ENCODE measurements at regions not wholly inside any gene's neighbourhood (a gene's known extent, or its start where the extent isn't known, plus 50 kb on each side); places are given as distances from the start of the nearest gene placed in this dataset.

DNA sequence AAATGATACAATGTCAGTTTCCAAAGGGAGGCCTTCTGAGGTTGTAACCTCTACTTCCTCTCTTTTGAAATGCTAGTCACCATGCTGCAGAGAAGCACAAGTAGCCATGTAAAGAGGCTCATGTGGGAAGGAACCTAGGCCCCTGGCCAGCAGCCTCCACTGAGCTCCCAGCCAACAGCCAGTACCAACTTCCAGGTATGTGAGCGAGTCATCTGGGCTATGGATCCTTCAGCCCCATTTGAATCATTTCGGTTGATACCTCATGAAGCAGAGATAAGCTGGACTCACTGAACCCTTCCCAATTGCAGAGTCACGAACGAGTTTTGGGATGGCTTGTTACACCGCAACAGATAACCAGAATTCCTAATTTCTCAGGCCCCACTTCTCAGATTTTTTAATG lies 187.0 kb upstream of the LDB2 start:
- Histone ChIP-seq H3K4me1 (ENCODE audit: low read depth, poor library complexity, severe bottlenecking) (no peaks in the 10 kb centered on the region), H3K79me2 (ENCODE audit: insufficient read depth, low read depth) (no peaks in the 10 kb centered on the region), H2AFZ (ENCODE audit: low read depth) (no peak overlapping the region), H3K36me3 (ENCODE audit: insufficient read depth) (no peaks in the 10 kb centered on the region), H3K4me2 (no peak overlapping the region), H4K20me1 (ENCODE audit: insufficient read depth) (no peaks in the 10 kb centered on the region), H3K27ac (no peak overlapping the region), H3K4me3 (IDR thresholded peaks at IDR 0.05; ENCODE audit: insufficient read depth, low read depth, low read length) (no peak overlapping the region), H3K27me3 (ENCODE audit: insufficient read depth, low read depth) (no peaks in the 10 kb centered on the region), H3K9ac (no peak overlapping the region)
- TF ChIP-seq, protein P1, sequence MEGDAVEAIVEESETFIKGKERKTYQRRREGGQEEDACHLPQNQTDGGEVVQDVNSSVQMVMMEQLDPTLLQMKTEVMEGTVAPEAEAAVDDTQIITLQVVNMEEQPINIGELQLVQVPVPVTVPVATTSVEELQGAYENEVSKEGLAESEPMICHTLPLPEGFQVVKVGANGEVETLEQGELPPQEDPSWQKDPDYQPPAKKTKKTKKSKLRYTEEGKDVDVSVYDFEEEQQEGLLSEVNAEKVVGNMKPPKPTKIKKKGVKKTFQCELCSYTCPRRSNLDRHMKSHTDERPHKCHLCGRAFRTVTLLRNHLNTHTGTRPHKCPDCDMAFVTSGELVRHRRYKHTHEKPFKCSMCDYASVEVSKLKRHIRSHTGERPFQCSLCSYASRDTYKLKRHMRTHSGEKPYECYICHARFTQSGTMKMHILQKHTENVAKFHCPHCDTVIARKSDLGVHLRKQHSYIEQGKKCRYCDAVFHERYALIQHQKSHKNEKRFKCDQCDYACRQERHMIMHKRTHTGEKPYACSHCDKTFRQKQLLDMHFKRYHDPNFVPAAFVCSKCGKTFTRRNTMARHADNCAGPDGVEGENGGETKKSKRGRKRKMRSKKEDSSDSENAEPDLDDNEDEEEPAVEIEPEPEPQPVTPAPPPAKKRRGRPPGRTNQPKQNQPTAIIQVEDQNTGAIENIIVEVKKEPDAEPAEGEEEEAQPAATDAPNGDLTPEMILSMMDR (conservative IDR thresholded peaks at IDR 0.05; ENCODE audit: low read depth, low read length): no peak

- Histone ChIP-seq H3K4me1 (ENCODE audit: low read depth, poor library complexity, severe bottlenecking) (no peaks in the 10 kb centered on the region), H3K27ac (no peak overlapping the region), H3K4me2 (no peak overlapping the region), H2AFZ (ENCODE audit: low read depth) (no peak overlapping the region), H3K4me3 (IDR thresholded peaks at IDR 0.05; ENCODE audit: insufficient read depth, low read depth, low read length) (no peak overlapping the region), H4K20me1 (ENCODE audit: insufficient read depth) (no peaks in the 10 kb centered on the region), H3K27me3 (ENCODE audit: insufficient read depth, low read depth) (no peaks in the 10 kb centered on the region), H3K36me3 (ENCODE audit: insufficient read depth) (no peaks in the 10 kb centered on the region), H3K9ac (no peak overlapping the region), H3K79me2 (ENCODE audit: insufficient read depth, low read depth) (no peaks in the 10 kb centered on the region)
- TF ChIP-seq, protein P1 (conservative IDR thresholded peaks at IDR 0.05; ENCODE audit: low read depth, low read length): no peak
Measured at GRCh38 chr4:17082186-17082585, 183.7 kb upstream of the LDB2 start.

- no peaks in the 10 kb centered on the region for H3K4me1 ChIP-seq (ENCODE audit: low read depth, poor library complexity, severe bottlenecking)
- no peak overlapping the region for H2AFZ ChIP-seq (ENCODE audit: low read depth)
- no peaks in the 10 kb centered on the region for H3K79me2 ChIP-seq (ENCODE audit: insufficient read depth, low read depth)
- no peaks in the 10 kb centered on the region for H3K27me3 ChIP-seq (ENCODE audit: insufficient read depth, low read depth)
- H3K4me2 ChIP-seq: no peak overlapping the region
- H3K36me3 ChIP-seq (ENCODE audit: insufficient read depth): no peaks in the 10 kb centered on the region
- H3K9ac ChIP-seq: no peak overlapping the region
- no peak overlapping the region for H3K27ac ChIP-seq
- no peak overlapping the region for H3K4me3 ChIP-seq (IDR thresholded peaks at IDR 0.05; ENCODE audit: insufficient read depth, low read depth, low read length)
- H4K20me1 ChIP-seq (ENCODE audit: insufficient read depth): no peaks in the 10 kb centered on the region
- TF ChIP-seq, protein P1 (conservative IDR thresholded peaks at IDR 0.05; ENCODE audit: low read depth, low read length): no peak
Measured at GRCh38 chr4:17081179-17081578, 182.7 kb upstream of the LDB2 start.

- TF ChIP-seq, protein P1 (conservative IDR thresholded peaks at IDR 0.05; ENCODE audit: low read depth, low read length): no peak
- Histone ChIP-seq H3K79me2 (ENCODE audit: insufficient read depth, low read depth) (no peaks in the 10 kb centered on the region), H3K4me1 (ENCODE audit: low read depth, poor library complexity, severe bottlenecking) (no peaks in the 10 kb centered on the region), H2AFZ (ENCODE audit: low read depth) (no peak overlapping the region), H3K27me3 (ENCODE audit: insufficient read depth, low read depth) (no peaks in the 10 kb centered on the region), H4K20me1 (ENCODE audit: insufficient read depth) (no peaks in the 10 kb centered on the region), H3K9ac (no peak overlapping the region), H3K27ac (no peak overlapping the region), H3K36me3 (ENCODE audit: insufficient read depth) (no peaks in the 10 kb centered on the region), H3K4me3 (IDR thresholded peaks at IDR 0.05; ENCODE audit: insufficient read depth, low read depth, low read length) (no peak overlapping the region), H3K4me2 (no peak overlapping the region)
Measured at GRCh38 chr4:17077105-17077504, 178.7 kb upstream of the LDB2 start.
